Inflammatory macrophage treated with lipopolysaccharide for 4 hours (primary cell): ENCODE measurements at regions not wholly inside any gene's neighbourhood (a gene's known extent, or its start where the extent isn't known, plus 50 kb on each side); places are given as distances from the start of the nearest gene placed in this dataset.

Source experiments
- DNase-seq: peaks from one replicate; pipeline ENCODE4 v3.0.0-alpha.2; 2020

GRCh38 chr1:193736507-193736906 is 550.1 kb upstream of the B3GALT2 start:
- no peak for DNase-seq

GRCh38 chr1:193733674-193734073 is 547.3 kb upstream of the B3GALT2 start:
- no peak for DNase-seq

GRCh38 chr1:193730017-193730416 is 543.6 kb upstream of the B3GALT2 start:
- DNase-seq = no peak

- no peak for DNase-seq
Measured at GRCh38 chr1:193729429-193729828, 543.0 kb upstream of the B3GALT2 start.

GRCh38 chr1:193727850-193728249 is 541.4 kb upstream of the B3GALT2 start:
- DNase-seq = no peak

- DNase-seq = no peak
Measured at GRCh38 chr1:193726722-193727121, 540.3 kb upstream of the B3GALT2 start.

GRCh38 chr1:193712392-193712791 is 526.0 kb upstream of the B3GALT2 start:
- DNase-seq = no peak

- DNase-seq = no peak
Measured at GRCh38 chr1:193709607-193710006, 523.2 kb upstream of the B3GALT2 start.

GRCh38 chr1:193707271-193708021 is 521.0 kb upstream of the B3GALT2 start:
- DNase-seq = no peak

- DNase-seq = no peak
Measured at GRCh38 chr1:193706766-193707165, 520.4 kb upstream of the B3GALT2 start.

GRCh38 chr1:193705554-193705981 is 519.2 kb upstream of the B3GALT2 start:
- no peak for DNase-seq

- DNase-seq = no peak
Measured at GRCh38 chr1:193703655-193704054, 517.2 kb upstream of the B3GALT2 start.

GRCh38 chr1:193703121-193703520 is 516.7 kb upstream of the B3GALT2 start:
- DNase-seq = no peak

GRCh38 chr1:193701759-193702158 is 515.3 kb upstream of the B3GALT2 start:
- DNase-seq = no peak

GRCh38 chr1:193700710-193701355 is 514.4 kb upstream of the B3GALT2 start:
- DNase-seq = no peak

- no peak for DNase-seq
Measured at GRCh38 chr1:193699261-193699660, 512.8 kb upstream of the B3GALT2 start.

- DNase-seq = no peak
Measured at GRCh38 chr1:193697776-193698175, 511.4 kb upstream of the B3GALT2 start.

GRCh38 chr1:193697115-193697762 is 510.8 kb upstream of the B3GALT2 start:
- no peak for DNase-seq

GRCh38 chr1:193694741-193695140 is 508.3 kb upstream of the B3GALT2 start:
- DNase-seq = no peak

GRCh38 chr1:193685986-193686385 is 499.6 kb upstream of the B3GALT2 start:
- no peak for DNase-seq

GRCh38 chr1:193681422-193681821 is 495.0 kb upstream of the B3GALT2 start:
- DNase-seq = no peak

- no peak for DNase-seq
Measured at GRCh38 chr1:193680924-193681316, 494.5 kb upstream of the B3GALT2 start.

GRCh38 chr1:193680247-193680923 is 494.0 kb upstream of the B3GALT2 start:
- no peak for DNase-seq

GRCh38 chr1:193677874-193678273 is 491.5 kb upstream of the B3GALT2 start:
- DNase-seq = no peak
